ENCODE measurements at regions not wholly inside any gene's neighbourhood (a gene's known extent, or its start where the extent isn't known, plus 50 kb on each side); places are given as distances from the start of the nearest gene placed in this dataset.
"Not testable (repeated sequence)": the region's sequence is repeated elsewhere in the genome, so short reads cannot be mapped to it uniquely, and the experiment has no call there.

DNA sequence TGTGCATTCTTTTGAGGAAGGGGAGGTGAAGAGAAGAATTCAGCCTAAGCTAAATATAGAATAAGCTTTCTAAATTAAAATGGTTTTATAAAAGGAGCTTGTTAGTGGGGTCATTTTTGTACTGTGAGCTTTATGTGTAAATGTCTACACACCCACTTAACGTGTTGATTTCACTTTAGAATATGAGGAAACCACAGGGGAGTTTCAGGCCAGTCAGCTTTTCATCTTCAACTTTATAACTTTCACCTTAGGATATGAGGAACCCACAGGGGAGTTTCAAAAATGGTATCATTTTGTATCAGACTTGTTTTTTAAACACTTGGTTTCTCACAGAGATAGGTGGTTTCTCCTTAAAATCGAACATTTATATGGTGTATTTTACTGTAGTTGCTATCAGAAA is 120.7 kb upstream of the NIPA1 start:
- not testable (repeated sequence) for DNase-seq (ENCODE audit: low read depth)

DNA sequence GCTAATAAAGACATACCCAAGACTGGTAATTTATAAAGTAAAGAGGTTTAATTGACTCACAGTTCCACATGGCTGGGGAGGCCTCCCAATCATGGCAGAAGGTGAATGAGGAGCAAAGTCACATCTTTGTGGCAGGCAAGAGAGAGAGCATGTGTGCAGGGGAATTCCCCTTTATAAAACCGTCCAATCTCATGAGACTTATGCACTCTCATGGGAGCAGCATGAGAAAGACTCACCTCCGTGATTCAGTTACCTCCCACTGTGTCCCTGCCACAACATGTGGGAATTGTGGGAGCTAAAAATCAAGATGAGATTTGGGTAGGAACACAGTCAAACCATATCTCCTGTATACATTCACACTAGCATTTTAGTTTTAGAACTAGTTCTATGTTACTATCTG is 101.7 kb upstream of the NIPA1 start:
- not testable (repeated sequence) for DNase-seq (ENCODE audit: low read depth)

GRCh38 chr15:22699881-22700280 is 86.6 kb upstream of the NIPA1 start:
- not testable (repeated sequence) for DNase-seq (ENCODE audit: low read depth)

GRCh38 chr15:22710831-22711341 is 75.6 kb upstream of the NIPA1 start:
- DNase-seq (ENCODE audit: low read depth): not testable (repeated sequence)

DNA sequence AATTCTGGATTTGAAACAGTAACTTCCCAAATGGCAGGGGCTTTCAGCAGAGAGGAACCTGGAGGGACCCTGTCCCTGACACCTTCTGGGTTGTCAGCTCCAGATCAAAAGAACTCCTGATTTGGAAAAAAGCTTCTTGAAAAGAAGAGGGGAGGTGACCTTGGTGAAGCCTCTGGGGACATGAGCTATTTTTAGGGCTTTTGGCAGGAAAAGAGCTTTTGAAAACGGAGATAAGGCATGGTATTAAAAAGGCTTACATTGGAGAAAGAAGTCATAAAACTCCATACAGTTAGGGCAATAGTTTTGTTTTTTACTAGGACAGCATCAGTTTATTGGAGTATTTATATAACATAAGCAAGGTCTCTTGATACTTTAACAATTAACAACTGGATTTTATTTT is 72.5 kb upstream of the NIPA1 start:
- not testable (repeated sequence) for DNase-seq (ENCODE audit: low read depth)

- not testable (repeated sequence) for DNase-seq (ENCODE audit: low read depth)
Measured at GRCh38 chr15:22714358-22715132, 71.9 kb upstream of the NIPA1 start.

DNA sequence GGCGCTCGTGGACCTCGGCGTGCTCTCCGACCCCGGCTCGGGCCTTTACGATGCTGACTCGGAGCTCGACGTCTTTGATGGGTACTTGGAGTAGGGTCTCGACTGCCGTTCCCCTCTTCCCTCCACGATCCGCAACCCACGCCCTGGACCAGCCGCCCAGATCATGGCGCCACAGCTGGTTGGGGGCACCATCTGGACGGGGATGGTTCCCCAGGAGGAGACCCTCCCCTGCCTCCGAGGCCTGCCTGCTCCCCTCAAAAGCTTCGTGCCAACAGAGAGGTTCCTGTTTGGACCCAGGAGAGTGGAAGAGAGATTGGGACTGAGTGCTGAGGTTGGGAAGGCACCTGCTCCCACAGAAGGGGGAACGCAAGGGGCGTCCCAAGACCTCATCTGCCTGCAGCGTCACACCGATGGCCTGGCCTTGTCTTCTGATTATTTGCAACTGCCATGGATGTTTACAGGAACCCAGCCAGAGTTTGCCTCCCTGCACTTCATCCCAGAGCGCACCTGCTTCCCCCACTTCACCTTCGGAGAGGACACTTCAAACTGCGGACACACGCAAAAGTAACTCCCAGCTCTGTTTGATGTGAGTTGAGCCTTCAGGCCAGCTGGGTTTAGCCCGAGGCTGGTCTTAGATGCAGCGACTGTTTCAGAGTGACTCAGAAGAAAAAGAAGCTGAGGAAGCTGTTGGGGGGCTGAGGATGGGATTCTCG is 71.2 kb upstream of the NIPA1 start:
- DNase-seq (ENCODE audit: low read depth): not testable (repeated sequence)

GRCh38 chr15:22719980-22720379 is 66.5 kb upstream of the NIPA1 start:
- DNase-seq (ENCODE audit: low read depth): not testable (repeated sequence)

DNA sequence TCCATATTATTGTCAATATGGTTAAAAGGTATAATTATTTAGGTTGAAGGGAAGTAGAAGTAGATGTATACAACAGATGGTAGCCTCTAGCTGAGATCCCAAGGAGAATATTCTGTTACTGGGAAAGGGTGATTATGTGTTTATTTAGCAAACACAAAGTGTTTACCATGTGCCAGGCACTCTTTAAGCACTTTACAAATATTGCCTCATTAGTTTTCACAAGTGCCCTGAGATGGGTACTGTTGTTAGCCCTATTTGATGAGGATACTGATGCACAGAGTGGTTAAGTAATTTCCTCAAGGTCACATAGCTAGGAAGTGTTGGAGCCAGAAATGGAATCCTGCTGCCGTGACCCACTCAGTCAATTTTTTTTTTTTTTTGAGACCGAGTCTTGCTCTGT is 60.3 kb upstream of the NIPA1 start:
- not testable (repeated sequence) for DNase-seq (ENCODE audit: low read depth)

- DNase-seq (ENCODE audit: low read depth): not testable (repeated sequence)
Measured at GRCh38 chr15:22735067-22735466, 51.4 kb upstream of the NIPA1 start.

- DNase-seq (ENCODE audit: low read depth): peak; percentile 28
Measured at GRCh38 chr15:22735781-22736180, 50.7 kb upstream of the NIPA1 start.

GRCh38 chr15:22736200-22736599 is 50.2 kb upstream of the NIPA1 start:
- DNase-seq (ENCODE audit: low read depth): not testable (repeated sequence)

All from GM04503 (cell line).